ENCODE measurements at regions not wholly inside any gene's neighbourhood (a gene's known extent, or its start where the extent isn't known, plus 50 kb on each side); places are given as distances from the start of the nearest gene placed in this dataset.

DNA sequence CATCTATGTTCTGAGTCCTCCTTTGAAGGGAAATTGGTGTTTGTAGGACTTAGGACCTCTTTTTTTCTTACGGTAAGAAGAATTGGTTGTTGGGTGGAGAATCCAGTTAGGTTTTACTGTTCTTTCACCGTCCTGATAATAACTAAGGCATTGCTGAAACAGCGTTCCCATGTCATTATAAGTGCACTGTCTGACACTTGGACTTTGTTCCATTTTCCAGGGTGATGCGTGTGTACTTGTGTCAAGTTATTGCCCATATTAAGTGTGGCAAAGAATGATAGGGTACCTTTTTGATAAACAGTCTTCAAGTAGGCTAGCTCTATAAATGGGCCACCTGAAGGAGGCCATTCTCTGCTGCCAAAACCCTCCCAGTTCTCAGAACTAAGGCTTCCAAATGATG is 119.7 kb downstream of the AASDH start:
- no peak overlapping the region for H2AK5ac ChIP-seq (ENCODE audit: low read length)
- H3K79me1 ChIP-seq (ENCODE audit: low read length) = no peaks in the 10 kb centered on the region
- H3K4me1 ChIP-seq (ENCODE audit: control insufficient read depth in 1 of 2, insufficient read depth in 2 of 2, low read length in 2 of 2) = no peaks in the 10 kb centered on the region
- no peak overlapping the region for H3K18ac ChIP-seq (ENCODE audit: low read length)
- no peak for DNase-seq
- no peak overlapping the region for H2BK5ac ChIP-seq (ENCODE audit: low read depth, low read length, poor library complexity)
- no peak overlapping the region for H3K4me2 ChIP-seq (ENCODE audit: low read length)
- no peak overlapping the region for H3K4ac ChIP-seq (ENCODE audit: low read depth, low read length)
- no peaks in the 10 kb centered on the region for H3K79me2 ChIP-seq (ENCODE audit: control insufficient read depth, insufficient read depth, low read length, poor library complexity)
- H3K23ac ChIP-seq (ENCODE audit: low read length) = no peak overlapping the region
- H3K27ac ChIP-seq (ENCODE audit: low read depth, low read length) = no peak overlapping the region
- H4K8ac ChIP-seq (ENCODE audit: low read depth, low read length) = no peak overlapping the region
- H3K14ac ChIP-seq (ENCODE audit: low read length) = no peak overlapping the region
- H3K36me3 ChIP-seq (ENCODE audit: control insufficient read depth in 1 of 2, insufficient read depth in 2 of 2, low read length in 2 of 2) = no peaks in the 10 kb centered on the region
- no peaks in the 10 kb centered on the region for H3K9me3 ChIP-seq (ENCODE audit: insufficient read depth, low read depth, low read length)
- no peak overlapping the region for H4K91ac ChIP-seq (ENCODE audit: low read depth, low read length)
- no peak overlapping the region for H2BK120ac ChIP-seq (ENCODE audit: insufficient read depth, low read length, poor library complexity)
- WGBS (ENCODE audit: extremely low coverage, insufficient coverage, insufficient read length) = no CpG with 5 or more reads among the region's 4 CpGs
- no peaks in the 10 kb centered on the region for H3K27me3 ChIP-seq (ENCODE audit: insufficient read depth, low read length)
- H2AFZ ChIP-seq (ENCODE audit: insufficient read depth, low read length, poor library complexity) = no peak overlapping the region
- H4K12ac ChIP-seq (ENCODE audit: low read depth, low read length) = no peak overlapping the region
- H3K4me3 ChIP-seq (ENCODE audit: low read depth, low read length) = no peak overlapping the region
- H2BK12ac ChIP-seq (ENCODE audit: low read length) = no peak overlapping the region
- H3K9ac ChIP-seq (ENCODE audit: low read length) = no peak overlapping the region

DNA sequence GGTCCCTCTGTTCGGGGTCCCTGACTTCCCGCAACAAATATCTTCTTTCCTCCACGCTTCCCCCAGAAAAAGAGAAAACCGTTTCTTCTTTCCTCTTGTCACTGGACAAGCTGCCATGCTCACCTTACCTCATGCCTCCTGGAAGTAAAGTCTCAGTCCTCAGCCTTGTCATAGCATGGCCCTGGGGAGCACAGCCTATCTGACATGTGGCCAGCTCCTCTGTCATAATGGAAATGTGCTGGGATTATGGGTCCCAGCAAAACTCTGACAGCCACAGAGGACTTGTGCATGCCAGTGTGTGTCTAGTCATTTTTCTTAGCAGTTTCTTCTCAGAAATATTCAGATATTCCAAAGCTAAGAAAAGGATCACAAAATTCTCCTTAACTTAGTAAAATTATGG is 122.4 kb downstream of the AASDH start:
- WGBS (ENCODE audit: extremely low coverage, insufficient coverage, insufficient read length) = no CpG with 5 or more reads among the region's 4 CpGs
- Histone ChIP-seq H3K36me3 (ENCODE audit: control insufficient read depth in 1 of 2, insufficient read depth in 2 of 2, low read length in 2 of 2) (no peaks in the 10 kb centered on the region), H4K91ac (ENCODE audit: low read depth, low read length) (no peak overlapping the region), H3K79me2 (ENCODE audit: control insufficient read depth, insufficient read depth, low read length, poor library complexity) (no peaks in the 10 kb centered on the region), H3K4me3 (ENCODE audit: low read depth, low read length) (no peak overlapping the region), H3K79me1 (ENCODE audit: low read length) (no peaks in the 10 kb centered on the region), H3K27ac (ENCODE audit: low read depth, low read length) (no peak overlapping the region), H2BK12ac (ENCODE audit: low read length) (no peak overlapping the region), H3K4me1 (ENCODE audit: control insufficient read depth in 1 of 2, insufficient read depth in 2 of 2, low read length in 2 of 2) (no peaks in the 10 kb centered on the region), H3K9ac (ENCODE audit: low read length) (no peak overlapping the region), H3K9me3 (ENCODE audit: insufficient read depth, low read depth, low read length) (no peaks in the 10 kb centered on the region), H4K8ac (ENCODE audit: low read depth, low read length) (no peak overlapping the region), H3K4ac (ENCODE audit: low read depth, low read length) (no peak overlapping the region), H3K14ac (ENCODE audit: low read length) (no peak overlapping the region), H3K27me3 (ENCODE audit: insufficient read depth, low read length) (no peaks in the 10 kb centered on the region), H2BK5ac (ENCODE audit: low read depth, low read length, poor library complexity) (no peak overlapping the region), H2AK5ac (ENCODE audit: low read length) (no peak overlapping the region), H4K12ac (ENCODE audit: low read depth, low read length) (no peak overlapping the region), H3K18ac (ENCODE audit: low read length) (no peak overlapping the region), H2BK120ac (ENCODE audit: insufficient read depth, low read length, poor library complexity) (no peak overlapping the region), H3K23ac (ENCODE audit: low read length) (no peak overlapping the region), H2AFZ (ENCODE audit: insufficient read depth, low read length, poor library complexity) (no peak overlapping the region), H3K4me2 (ENCODE audit: low read length) (no peak overlapping the region)
- DNase-seq = no peak

DNA sequence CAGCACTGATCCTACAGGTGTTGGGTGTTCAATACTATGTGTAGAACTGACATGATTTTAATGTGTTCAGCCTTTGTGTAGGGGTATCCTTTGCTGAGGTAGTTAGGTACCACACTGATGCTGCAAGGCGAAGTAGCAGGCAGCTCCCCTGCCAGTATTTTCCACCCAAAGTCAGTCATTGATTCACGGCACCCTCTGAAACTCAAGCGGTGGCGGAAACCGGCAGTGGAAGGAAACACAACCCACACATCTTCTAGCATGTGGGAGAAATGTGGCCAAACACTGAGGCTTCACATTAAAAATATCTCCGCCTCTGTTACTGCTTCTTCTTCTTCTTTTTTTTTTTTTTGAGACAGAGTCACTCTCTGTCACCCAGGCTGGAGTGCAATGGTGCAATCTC is 126.3 kb downstream of the AASDH start:
- H4K91ac ChIP-seq (ENCODE audit: low read depth, low read length) = no peak overlapping the region
- H4K12ac ChIP-seq (ENCODE audit: low read depth, low read length) = no peak overlapping the region
- H4K8ac ChIP-seq (ENCODE audit: low read depth, low read length) = no peak overlapping the region
- no peak overlapping the region for H3K4ac ChIP-seq (ENCODE audit: low read depth, low read length)
- H3K9ac ChIP-seq (ENCODE audit: low read length) = no peak overlapping the region
- no CpG with 5 or more reads among the region's 6 CpGs for WGBS (ENCODE audit: extremely low coverage, insufficient coverage, insufficient read length)
- no peak overlapping the region for H3K27ac ChIP-seq (ENCODE audit: low read depth, low read length)
- H3K27me3 ChIP-seq (ENCODE audit: insufficient read depth, low read length) = no peaks in the 10 kb centered on the region
- H3K4me2 ChIP-seq (ENCODE audit: low read length) = no peak overlapping the region
- H3K14ac ChIP-seq (ENCODE audit: low read length) = no peak overlapping the region
- no peaks in the 10 kb centered on the region for H3K79me2 ChIP-seq (ENCODE audit: control insufficient read depth, insufficient read depth, low read length, poor library complexity)
- no peak overlapping the region for H3K4me3 ChIP-seq (ENCODE audit: low read depth, low read length)
- peaks cover 3 to 11% of the 10 kb centered on the region in 2 experiments for H3K4me1 ChIP-seq (ENCODE audit: control insufficient read depth in 1 of 2, insufficient read depth in 2 of 2, low read length in 2 of 2)
- no peaks in the 10 kb centered on the region for H3K36me3 ChIP-seq (ENCODE audit: control insufficient read depth in 1 of 2, insufficient read depth in 2 of 2, low read length in 2 of 2)
- H2AK5ac ChIP-seq (ENCODE audit: low read length) = no peak overlapping the region
- no peaks in the 10 kb centered on the region for H3K79me1 ChIP-seq (ENCODE audit: low read length)
- no peak for DNase-seq
- no peak overlapping the region for H2BK120ac ChIP-seq (ENCODE audit: insufficient read depth, low read length, poor library complexity)
- no peak overlapping the region for H2BK12ac ChIP-seq (ENCODE audit: low read length)
- no peak overlapping the region for H3K23ac ChIP-seq (ENCODE audit: low read length)
- no peak overlapping the region for H3K18ac ChIP-seq (ENCODE audit: low read length)
- no peaks in the 10 kb centered on the region for H3K9me3 ChIP-seq (ENCODE audit: insufficient read depth, low read depth, low read length)
- H2AFZ ChIP-seq (ENCODE audit: insufficient read depth, low read length, poor library complexity) = no peak overlapping the region
- H2BK5ac ChIP-seq (ENCODE audit: low read depth, low read length, poor library complexity) = no peak overlapping the region

DNA sequence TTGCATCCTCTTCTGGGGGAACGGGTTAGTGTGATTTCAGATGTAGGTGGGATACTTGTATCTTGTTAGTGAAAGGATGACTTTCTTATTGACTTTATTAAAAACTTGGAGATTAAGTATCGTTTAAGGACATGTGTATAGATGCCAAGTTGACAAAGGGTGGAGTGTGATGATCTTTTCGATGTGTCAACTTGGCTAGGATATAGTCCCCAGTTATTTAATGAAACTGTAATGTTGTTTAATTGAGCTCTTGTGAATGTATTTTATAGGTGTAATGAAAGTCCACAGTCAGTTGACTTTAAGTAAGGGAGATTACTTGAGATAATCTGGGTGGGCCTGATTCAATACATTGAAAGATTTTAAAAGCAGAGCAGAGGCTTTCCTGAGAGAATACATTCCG is 127.0 kb downstream of the AASDH start:
- Histone ChIP-seq H2BK5ac (ENCODE audit: low read depth, low read length, poor library complexity) (no peak overlapping the region), H3K4me1 (ENCODE audit: control insufficient read depth in 1 of 2, insufficient read depth in 2 of 2, low read length in 2 of 2) (peaks cover 3 to 11% of the 10 kb centered on the region in 2 experiments), H3K4me2 (ENCODE audit: low read length) (no peak overlapping the region), H3K23ac (ENCODE audit: low read length) (no peak overlapping the region), H2AFZ (ENCODE audit: insufficient read depth, low read length, poor library complexity) (no peak overlapping the region), H3K27me3 (ENCODE audit: insufficient read depth, low read length) (no peaks in the 10 kb centered on the region), H3K9me3 (ENCODE audit: insufficient read depth, low read depth, low read length) (peaks cover 2% of the 10 kb centered on the region), H4K8ac (ENCODE audit: low read depth, low read length) (no peak overlapping the region), H3K36me3 (ENCODE audit: control insufficient read depth in 1 of 2, insufficient read depth in 2 of 2, low read length in 2 of 2) (no peaks in the 10 kb centered on the region), H2BK12ac (ENCODE audit: low read length) (no peak overlapping the region), H3K4me3 (ENCODE audit: low read depth, low read length) (no peak overlapping the region), H3K27ac (ENCODE audit: low read depth, low read length) (no peak overlapping the region), H3K79me2 (ENCODE audit: control insufficient read depth, insufficient read depth, low read length, poor library complexity) (no peaks in the 10 kb centered on the region), H3K4ac (ENCODE audit: low read depth, low read length) (no peak overlapping the region), H3K9ac (ENCODE audit: low read length) (no peak overlapping the region), H4K91ac (ENCODE audit: low read depth, low read length) (no peak overlapping the region), H2AK5ac (ENCODE audit: low read length) (no peak overlapping the region), H3K18ac (ENCODE audit: low read length) (no peak overlapping the region), H4K12ac (ENCODE audit: low read depth, low read length) (no peak overlapping the region), H3K79me1 (ENCODE audit: low read length) (no peaks in the 10 kb centered on the region), H3K14ac (ENCODE audit: low read length) (no peak overlapping the region), H2BK120ac (ENCODE audit: insufficient read depth, low read length, poor library complexity) (no peak overlapping the region)
- WGBS (ENCODE audit: extremely low coverage, insufficient coverage, insufficient read length) = no CpG with 5 or more reads among the region's 4 CpGs
- DNase-seq = no peak
